ENCODE measurements at regions not wholly inside any gene's neighbourhood (a gene's known extent, or its start where the extent isn't known, plus 50 kb on each side); places are given as distances from the start of the nearest gene placed in this dataset.

GRCh38 chr20:57871237-57871632 is 161.4 kb upstream of the PMEPA1 start:
- no peak for TF ChIP-seq CTCF (optimal IDR thresholded peaks at IDR 0.05 in 1 of 3, IDR thresholded peaks at IDR 0.05 in 1 of 3, conservative IDR thresholded peaks at IDR 0.05 in 1 of 3; ENCODE audit: extremely low read depth in 1 of 3, insufficient read depth in 2 of 3, low read length in 3 of 3)
- no peak for TF ChIP-seq EZH2 (IDR thresholded peaks at IDR 0.05; ENCODE audit: low read length)
